ENCODE measurements at regions not wholly inside any gene's neighbourhood (a gene's known extent, or its start where the extent isn't known, plus 50 kb on each side); places are given as distances from the start of the nearest gene placed in this dataset.

DNA sequence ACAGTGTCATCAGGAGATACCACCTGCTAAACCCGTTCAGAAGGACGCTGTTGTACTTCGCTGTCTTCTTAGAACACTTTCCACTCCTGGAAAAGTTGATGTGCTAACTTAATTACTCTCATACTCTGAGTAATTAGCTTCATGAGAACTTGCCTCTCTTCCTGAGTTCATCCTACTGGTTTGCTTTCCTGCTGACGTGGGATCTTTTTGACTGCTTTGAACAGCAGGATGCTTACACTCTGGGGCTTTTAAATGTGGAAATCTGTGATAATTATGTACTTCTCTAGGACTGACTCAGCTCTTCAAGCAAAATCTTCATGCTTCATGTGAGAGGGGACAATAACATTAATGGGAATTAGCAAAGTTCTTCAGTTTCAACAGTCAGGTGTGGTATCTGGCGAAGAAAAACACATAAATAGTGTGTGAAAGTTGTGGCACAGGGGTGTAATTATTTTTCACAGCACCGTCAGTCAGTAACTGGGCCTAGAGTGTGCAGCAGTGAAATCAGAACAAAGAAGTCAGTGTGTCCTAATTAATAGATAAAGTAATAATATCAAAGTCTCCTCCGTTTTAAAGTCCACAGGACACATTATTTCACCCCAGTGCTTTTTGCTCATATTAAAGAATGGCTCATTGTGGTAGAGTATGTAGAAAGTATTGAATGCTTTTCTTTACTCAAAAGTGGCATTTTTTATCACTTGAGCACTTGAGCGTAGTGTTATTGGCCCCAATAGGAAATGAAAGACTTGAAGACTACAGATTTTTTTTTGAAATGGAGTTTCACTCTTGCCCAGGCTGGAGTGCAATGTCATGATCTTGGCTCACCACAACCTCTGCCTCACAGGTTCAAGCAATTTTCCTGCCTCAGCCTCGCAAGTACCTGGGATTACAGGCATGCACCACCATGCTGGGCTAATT, 140.9 kb upstream of the DMRT1 start:
- no peaks in the 10 kb centered on the region for H3K36me3 ChIP-seq (ENCODE audit: control insufficient read depth in 2 of 2, insufficient read depth in 1 of 2, low read length in 2 of 2)
- H3K9me3 ChIP-seq (ENCODE audit: control insufficient read depth, insufficient read depth, low read depth, low read length) = no peaks in the 10 kb centered on the region
- no peaks in the 10 kb centered on the region for H3K4me1 ChIP-seq (ENCODE audit: control insufficient read depth, insufficient read depth, low read length)
- ChIA-PET CTCF (no interaction called here), POLR2A (no interaction called here)
- no peak for TF ChIP-seq ZNF2 (tag by site-specific recombination; IDR thresholded peaks at IDR 0.05)
- no peak for TF ChIP-seq HOXA7 (CRISPR knock-in tag; IDR thresholded peaks at IDR 0.05; ENCODE audit: borderline replicate concordance)
- TF ChIP-seq GFI1B (tag by site-specific recombination; IDR thresholded peaks at IDR 0.05) = 0 out of 2 replicates have a peak, but pooled peaks have one; percentile 21
- TF ChIP-seq ZNF510 (tag by site-specific recombination; IDR thresholded peaks at IDR 0.05; ENCODE audit: insufficient replicate concordance) = no peak
- TF ChIP-seq, protein P1, sequence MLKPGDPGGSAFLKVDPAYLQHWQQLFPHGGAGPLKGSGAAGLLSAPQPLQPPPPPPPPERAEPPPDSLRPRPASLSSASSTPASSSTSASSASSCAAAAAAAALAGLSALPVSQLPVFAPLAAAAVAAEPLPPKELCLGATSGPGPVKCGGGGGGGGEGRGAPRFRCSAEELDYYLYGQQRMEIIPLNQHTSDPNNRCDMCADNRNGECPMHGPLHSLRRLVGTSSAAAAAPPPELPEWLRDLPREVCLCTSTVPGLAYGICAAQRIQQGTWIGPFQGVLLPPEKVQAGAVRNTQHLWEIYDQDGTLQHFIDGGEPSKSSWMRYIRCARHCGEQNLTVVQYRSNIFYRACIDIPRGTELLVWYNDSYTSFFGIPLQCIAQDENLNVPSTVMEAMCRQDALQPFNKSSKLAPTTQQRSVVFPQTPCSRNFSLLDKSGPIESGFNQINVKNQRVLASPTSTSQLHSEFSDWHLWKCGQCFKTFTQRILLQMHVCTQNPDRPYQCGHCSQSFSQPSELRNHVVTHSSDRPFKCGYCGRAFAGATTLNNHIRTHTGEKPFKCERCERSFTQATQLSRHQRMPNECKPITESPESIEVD (tag by site-specific recombination; IDR thresholded peaks at IDR 0.05) = peak; percentile 36; the same call in 1 of the 2 replicates
- TF ChIP-seq ZNF561 (tag by site-specific recombination; IDR thresholded peaks at IDR 0.05; ENCODE audit: borderline replicate concordance) = no peak
- no peak for TF ChIP-seq ZNF747 (tag by site-specific recombination; IDR thresholded peaks at IDR 0.05)
- TF ChIP-seq TRIM28 (IDR thresholded peaks at IDR 0.05; ENCODE audit: borderline replicate concordance, low read length) = 0 out of 2 replicates have a peak, but pooled peaks have one; percentile 58
- 0 out of 2 replicates have a peak, but pooled peaks have one; percentile 36 for TF ChIP-seq SP7 (tag by site-specific recombination; IDR thresholded peaks at IDR 0.05)
- TF ChIP-seq ZFP3 (tag by site-specific recombination; IDR thresholded peaks at IDR 0.05; ENCODE audit: low read depth) = no peak
- no peak for TF ChIP-seq ZNF792 (tag by site-specific recombination; IDR thresholded peaks at IDR 0.05)
- TF ChIP-seq ZIC2 (tag by site-specific recombination; IDR thresholded peaks at IDR 0.05) = peak; percentile 33; the same call in 1 of the 2 replicates
- TF ChIP-seq, protein P2, sequence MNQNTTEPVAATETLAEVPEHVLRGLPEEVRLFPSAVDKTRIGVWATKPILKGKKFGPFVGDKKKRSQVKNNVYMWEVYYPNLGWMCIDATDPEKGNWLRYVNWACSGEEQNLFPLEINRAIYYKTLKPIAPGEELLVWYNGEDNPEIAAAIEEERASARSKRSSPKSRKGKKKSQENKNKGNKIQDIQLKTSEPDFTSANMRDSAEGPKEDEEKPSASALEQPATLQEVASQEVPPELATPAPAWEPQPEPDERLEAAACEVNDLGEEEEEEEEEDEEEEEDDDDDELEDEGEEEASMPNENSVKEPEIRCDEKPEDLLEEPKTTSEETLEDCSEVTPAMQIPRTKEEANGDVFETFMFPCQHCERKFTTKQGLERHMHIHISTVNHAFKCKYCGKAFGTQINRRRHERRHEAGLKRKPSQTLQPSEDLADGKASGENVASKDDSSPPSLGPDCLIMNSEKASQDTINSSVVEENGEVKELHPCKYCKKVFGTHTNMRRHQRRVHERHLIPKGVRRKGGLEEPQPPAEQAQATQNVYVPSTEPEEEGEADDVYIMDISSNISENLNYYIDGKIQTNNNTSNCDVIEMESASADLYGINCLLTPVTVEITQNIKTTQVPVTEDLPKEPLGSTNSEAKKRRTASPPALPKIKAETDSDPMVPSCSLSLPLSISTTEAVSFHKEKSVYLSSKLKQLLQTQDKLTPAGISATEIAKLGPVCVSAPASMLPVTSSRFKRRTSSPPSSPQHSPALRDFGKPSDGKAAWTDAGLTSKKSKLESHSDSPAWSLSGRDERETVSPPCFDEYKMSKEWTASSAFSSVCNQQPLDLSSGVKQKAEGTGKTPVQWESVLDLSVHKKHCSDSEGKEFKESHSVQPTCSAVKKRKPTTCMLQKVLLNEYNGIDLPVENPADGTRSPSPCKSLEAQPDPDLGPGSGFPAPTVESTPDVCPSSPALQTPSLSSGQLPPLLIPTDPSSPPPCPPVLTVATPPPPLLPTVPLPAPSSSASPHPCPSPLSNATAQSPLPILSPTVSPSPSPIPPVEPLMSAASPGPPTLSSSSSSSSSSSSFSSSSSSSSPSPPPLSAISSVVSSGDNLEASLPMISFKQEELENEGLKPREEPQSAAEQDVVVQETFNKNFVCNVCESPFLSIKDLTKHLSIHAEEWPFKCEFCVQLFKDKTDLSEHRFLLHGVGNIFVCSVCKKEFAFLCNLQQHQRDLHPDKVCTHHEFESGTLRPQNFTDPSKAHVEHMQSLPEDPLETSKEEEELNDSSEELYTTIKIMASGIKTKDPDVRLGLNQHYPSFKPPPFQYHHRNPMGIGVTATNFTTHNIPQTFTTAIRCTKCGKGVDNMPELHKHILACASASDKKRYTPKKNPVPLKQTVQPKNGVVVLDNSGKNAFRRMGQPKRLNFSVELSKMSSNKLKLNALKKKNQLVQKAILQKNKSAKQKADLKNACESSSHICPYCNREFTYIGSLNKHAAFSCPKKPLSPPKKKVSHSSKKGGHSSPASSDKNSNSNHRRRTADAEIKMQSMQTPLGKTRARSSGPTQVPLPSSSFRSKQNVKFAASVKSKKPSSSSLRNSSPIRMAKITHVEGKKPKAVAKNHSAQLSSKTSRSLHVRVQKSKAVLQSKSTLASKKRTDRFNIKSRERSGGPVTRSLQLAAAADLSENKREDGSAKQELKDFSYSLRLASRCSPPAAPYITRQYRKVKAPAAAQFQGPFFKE (tag by site-specific recombination; IDR thresholded peaks at IDR 0.05; ENCODE audit: borderline replicate concordance) = no peak
- TF ChIP-seq, protein P3, sequence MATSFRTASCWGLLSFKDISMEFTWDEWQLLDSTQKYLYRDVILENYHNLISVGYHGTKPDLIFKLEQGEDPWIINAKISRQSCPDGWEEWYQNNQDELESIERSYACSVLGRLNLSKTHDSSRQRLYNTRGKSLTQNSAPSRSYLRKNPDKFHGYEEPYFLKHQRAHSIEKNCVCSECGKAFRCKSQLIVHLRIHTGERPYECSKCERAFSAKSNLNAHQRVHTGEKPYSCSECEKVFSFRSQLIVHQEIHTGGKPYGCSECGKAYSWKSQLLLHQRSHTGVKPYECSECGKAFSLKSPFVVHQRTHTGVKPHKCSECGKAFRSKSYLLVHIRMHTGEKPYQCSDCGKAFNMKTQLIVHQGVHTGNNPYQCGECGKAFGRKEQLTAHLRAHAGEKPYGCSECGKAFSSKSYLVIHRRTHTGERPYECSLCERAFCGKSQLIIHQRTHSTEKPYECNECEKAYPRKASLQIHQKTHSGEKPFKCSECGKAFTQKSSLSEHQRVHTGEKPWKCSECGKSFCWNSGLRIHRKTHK (tag by site-specific recombination; IDR thresholded peaks at IDR 0.05) = no peak
- no peak for TF ChIP-seq ZNF664 (tag by site-specific recombination; IDR thresholded peaks at IDR 0.05)
- TF ChIP-seq ZNF473 (tag by site-specific recombination; IDR thresholded peaks at IDR 0.05) = no peak
- no peak for TF ChIP-seq ZNF785 (tag by site-specific recombination; IDR thresholded peaks at IDR 0.05)
- H3K4me3 ChIP-seq (ENCODE audit: low read depth, low read length) = no peak overlapping the region
- H3K27ac ChIP-seq (ENCODE audit: extremely low read depth, low read depth, low read length) = no peak overlapping the region

Measured in HEK293 (cell line).